ENCODE measurements at regions not wholly inside any gene's neighbourhood (a gene's known extent, or its start where the extent isn't known, plus 50 kb on each side); places are given as distances from the start of the nearest gene placed in this dataset.
"Not testable (repeated sequence)": the region's sequence is repeated elsewhere in the genome, so short reads cannot be mapped to it uniquely, and the experiment has no call there.

- no peak for DNase-seq (ENCODE audit: low read depth in 4 of 4, low spot score in 2 of 4)
These were observed 495.5 kb upstream of the MAP3K7 start for GRCh38 chr6:91082311-91082832.

- peak; percentile 39 to 76 (median 54) for DNase-seq (ENCODE audit: low read depth in 4 of 4, low spot score in 2 of 4)
These were observed 494.7 kb upstream of the MAP3K7 start for GRCh38 chr6:91081452-91082067.

- DNase-seq (ENCODE audit: low read depth in 4 of 4, low spot score in 2 of 4) = no peak
These were observed 494.0 kb upstream of the MAP3K7 start for GRCh38 chr6:91080871-91081270.

- no peak for DNase-seq (ENCODE audit: low read depth in 4 of 4, low spot score in 2 of 4)
These were observed 493.1 kb upstream of the MAP3K7 start for GRCh38 chr6:91079969-91080368.

GRCh38 chr6:91075244-91075976 lies 488.5 kb upstream of the MAP3K7 start:
- no peak for DNase-seq (ENCODE audit: low read depth in 4 of 4, low spot score in 2 of 4)

- DNase-seq (ENCODE audit: low read depth in 4 of 4, low spot score in 2 of 4) = no peak
These were observed 476.5 kb upstream of the MAP3K7 start for GRCh38 chr6:91063362-91063761.

- no peak for DNase-seq (ENCODE audit: low read depth in 4 of 4, low spot score in 2 of 4)
These were observed 470.8 kb upstream of the MAP3K7 start for GRCh38 chr6:91057689-91058088.

GRCh38 chr6:91055959-91056358 lies 469.1 kb upstream of the MAP3K7 start:
- DNase-seq (ENCODE audit: low read depth in 4 of 4, low spot score in 2 of 4) = no peak

GRCh38 chr6:91052473-91053450 lies 465.9 kb upstream of the MAP3K7 start:
- DNase-seq (ENCODE audit: low read depth in 4 of 4, low spot score in 2 of 4) = not testable (repeated sequence)

GRCh38 chr6:91045161-91045560 lies 458.3 kb upstream of the MAP3K7 start:
- peak in 1 of 4 donors; percentile 39 for DNase-seq (ENCODE audit: low read depth in 4 of 4, low spot score in 2 of 4)

GRCh38 chr6:91043751-91044150 lies 456.9 kb upstream of the MAP3K7 start:
- no peak for DNase-seq (ENCODE audit: low read depth in 4 of 4, low spot score in 2 of 4)

GRCh38 chr6:91042656-91043055 lies 455.8 kb upstream of the MAP3K7 start:
- DNase-seq (ENCODE audit: low read depth in 4 of 4, low spot score in 2 of 4) = peak in 1 of 4 donors; percentile 47

- DNase-seq (ENCODE audit: low read depth in 4 of 4, low spot score in 2 of 4) = no peak
These were observed 447.1 kb upstream of the MAP3K7 start for GRCh38 chr6:91033964-91034363.

- no peak for DNase-seq (ENCODE audit: low read depth in 4 of 4, low spot score in 2 of 4)
These were observed 444.7 kb upstream of the MAP3K7 start for GRCh38 chr6:91031581-91031980.

GRCh38 chr6:91029211-91029610 lies 442.3 kb upstream of the MAP3K7 start:
- no peak for DNase-seq (ENCODE audit: low read depth in 4 of 4, low spot score in 2 of 4)

- DNase-seq (ENCODE audit: low read depth in 4 of 4, low spot score in 2 of 4) = no peak
These were observed 436.7 kb upstream of the MAP3K7 start for GRCh38 chr6:91023529-91023928.

- no peak for DNase-seq (ENCODE audit: low read depth in 4 of 4, low spot score in 2 of 4)
These were observed 433.9 kb upstream of the MAP3K7 start for GRCh38 chr6:91020744-91021143.

GRCh38 chr6:91018586-91018985 lies 431.7 kb upstream of the MAP3K7 start:
- DNase-seq (ENCODE audit: low read depth in 4 of 4, low spot score in 2 of 4) = no peak

GRCh38 chr6:91013511-91013910 lies 426.6 kb upstream of the MAP3K7 start:
- no peak for DNase-seq (ENCODE audit: low read depth in 4 of 4, low spot score in 2 of 4)

- DNase-seq (ENCODE audit: low read depth in 4 of 4, low spot score in 2 of 4) = no peak
These were observed 410.2 kb upstream of the MAP3K7 start for GRCh38 chr6:90997076-90997475.

- no peak for DNase-seq (ENCODE audit: low read depth in 4 of 4, low spot score in 2 of 4)
These were observed 406.9 kb upstream of the MAP3K7 start for GRCh38 chr6:90993770-90994169.
